Astrocyte of the cerebellum (primary cell): ENCODE measurements at regions not wholly inside any gene's neighbourhood (a gene's known extent, or its start where the extent isn't known, plus 50 kb on each side); places are given as distances from the start of the nearest gene placed in this dataset.

Source experiments
- DNase-seq: peaks from one replicate; pipeline ENCODE4 v3.0.0-alpha.2; 2011; ENCODE audit warnings: low read depth
- H3K4me3 ChIP-seq: 2 replicates; pipeline ENCODE4 v1.5.1; 2011; ENCODE audit warnings: mild to moderate bottlenecking, low read depth, low read length, moderate library complexity
- CTCF ChIP-seq: IDR thresholded peaks from 2 replicates; pipeline ENCODE4 v1.5.1; 2012; ENCODE audit warnings: low read length, low read depth, moderate library complexity, mild to moderate bottlenecking; ENCODE audit errors: missing control alignments
- in situ Hi-C: cut with HindIII; loops from 2 replicates; pipeline ENCODE4 v1.10.0; 2017; ENCODE audit warnings: low sequenced_read_pairs

GRCh38 chr10:63986536-63986935 lies 465.3 kb downstream of the REEP3 start:
- no peak for DNase-seq
- in situ Hi-C loops, result no loop called here
- no peak for TF ChIP-seq CTCF

GRCh38 chr10:63987212-63987611 lies 466.0 kb downstream of the REEP3 start:
- in situ Hi-C loops, result no loop called here
- no peak for TF ChIP-seq CTCF
- DNase-seq, result no peak

More at GRCh38 chr10:63986536-63986935, 465.3 kb downstream of the REEP3 start:
- H3K4me3 ChIP-seq, result no peak overlapping the region

GRCh38 chr10:63994371-63994770 lies 473.2 kb downstream of the REEP3 start:
- no peak overlapping the region for H3K4me3 ChIP-seq
- no peak for DNase-seq
- in situ Hi-C loops, result no loop called here
- TF ChIP-seq CTCF, result no peak

More at GRCh38 chr10:63987212-63987611, 466.0 kb downstream of the REEP3 start:
- H3K4me3 ChIP-seq, result no peak overlapping the region

- H3K4me3 ChIP-seq, result no peak overlapping the region
- TF ChIP-seq CTCF, result no peak
- in situ Hi-C loops, result no loop called here
- DNase-seq, result no peak
Observed at GRCh38 chr10:64007157-64007556, 486.0 kb downstream of the REEP3 start.

GRCh38 chr10:64010711-64011110 lies 489.5 kb downstream of the REEP3 start:
- in situ Hi-C loops, result no loop called here
- no peak for DNase-seq
- H3K4me3 ChIP-seq, result no peak overlapping the region
- no peak for TF ChIP-seq CTCF

- no peak overlapping the region for H3K4me3 ChIP-seq
- in situ Hi-C loops, result no loop called here
- TF ChIP-seq CTCF, result no peak
- DNase-seq, result no peak
Observed at GRCh38 chr10:64011912-64012714, 490.9 kb downstream of the REEP3 start.

- no peak overlapping the region for H3K4me3 ChIP-seq
- no peak for TF ChIP-seq CTCF
- no peak for DNase-seq
- in situ Hi-C loops, result no loop called here
Observed at GRCh38 chr10:64014281-64014680, 493.1 kb downstream of the REEP3 start.
